Ascending aorta (tissue), 2 donors: ENCODE measurements at regions not wholly inside any gene's neighbourhood (a gene's known extent, or its start where the extent isn't known, plus 50 kb on each side); places are given as distances from the start of the nearest gene placed in this dataset.

Experiments used
- DNase-seq, 2 donors: peaks; one replicate each; pipeline ENCODE4 v3.0.0-alpha.2; 2019; ENCODE audit warnings: low spot score in 2 of 2
- H3K27ac ChIP-seq, 2 donors: fragments of 200-600 bp; sonication (generic); one replicate each; pipeline ENCODE4 v1.5.1; 2016 to 2017; ENCODE audit warnings: mild to moderate bottlenecking in 1 of 2
- H3K27me3 ChIP-seq: fragments of 200-600 bp; sonication (generic); one replicate; pipeline ENCODE4 v1.5.1; 2017
- H3K36me3 ChIP-seq, 2 donors: fragments of 200-600 bp; sonication (generic); one replicate each; pipeline ENCODE4 v1.5.1; 2016
- H3K4me1 ChIP-seq, 2 donors: fragments of 200-600 bp; sonication (generic); one replicate each; pipeline ENCODE4 v1.5.1; 2016 to 2017; ENCODE audit warnings: mild to moderate bottlenecking in 1 of 2
- H3K4me3 ChIP-seq, 2 donors: fragments of 200-600 bp; sonication (generic); one replicate each; pipeline ENCODE4 v1.5.1; 2016 to 2017; ENCODE audit warnings: mild to moderate bottlenecking in 1 of 2
- H3K9me3 ChIP-seq, 2 donors: fragments of 200-600 bp; sonication (generic); one replicate each; pipeline ENCODE4 v1.5.1; 2016
- intact Hi-C: fragments of 100-400 bp; cut with DNase I; formaldehyde crosslinking; loops from one replicate; pipeline ENCODE4 v1.15.1; 2023
- TF ChIP-seq, protein P1 (sequence below), 3 experiments: fragments of 200-600 bp in 2 of 3; fragments of 450-650 bp in 1 of 3; sonication (generic) in 2 of 3; IDR thresholded peaks; one replicate each; pipeline ENCODE4 v1.5.1; 2016 to 2019; ENCODE audit warnings: antibody characterized with exemption in 3 of 3, mild to moderate bottlenecking in 1 of 3, moderate library complexity in 1 of 3

DNA sequence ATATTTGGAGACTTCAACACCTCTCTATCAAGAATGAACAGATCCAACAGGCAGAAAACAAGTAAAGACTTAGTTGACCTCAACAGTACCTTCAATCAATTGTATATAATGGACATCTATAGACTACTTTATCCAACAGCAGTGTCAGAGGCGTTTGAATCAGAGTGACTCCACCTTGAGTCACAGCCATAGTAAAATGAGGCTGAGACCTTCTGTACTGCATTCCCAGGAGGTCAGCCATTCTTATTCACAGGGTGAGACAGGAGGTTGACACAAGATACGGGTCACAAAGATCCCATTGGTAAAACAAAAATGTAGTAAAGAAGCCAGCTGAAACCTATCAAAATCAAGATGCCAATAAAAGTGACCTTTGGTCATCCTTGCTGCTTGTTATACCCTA is 299.8 kb downstream of the CNTN3 start:
- DNase-seq: no peak
- H3K27me3 ChIP-seq: no peaks in the 10 kb centered on the region
- H3K36me3 ChIP-seq: no peaks in the 10 kb centered on the region
- H3K4me3 ChIP-seq: no peak overlapping the region
- TF ChIP-seq, protein P1, sequence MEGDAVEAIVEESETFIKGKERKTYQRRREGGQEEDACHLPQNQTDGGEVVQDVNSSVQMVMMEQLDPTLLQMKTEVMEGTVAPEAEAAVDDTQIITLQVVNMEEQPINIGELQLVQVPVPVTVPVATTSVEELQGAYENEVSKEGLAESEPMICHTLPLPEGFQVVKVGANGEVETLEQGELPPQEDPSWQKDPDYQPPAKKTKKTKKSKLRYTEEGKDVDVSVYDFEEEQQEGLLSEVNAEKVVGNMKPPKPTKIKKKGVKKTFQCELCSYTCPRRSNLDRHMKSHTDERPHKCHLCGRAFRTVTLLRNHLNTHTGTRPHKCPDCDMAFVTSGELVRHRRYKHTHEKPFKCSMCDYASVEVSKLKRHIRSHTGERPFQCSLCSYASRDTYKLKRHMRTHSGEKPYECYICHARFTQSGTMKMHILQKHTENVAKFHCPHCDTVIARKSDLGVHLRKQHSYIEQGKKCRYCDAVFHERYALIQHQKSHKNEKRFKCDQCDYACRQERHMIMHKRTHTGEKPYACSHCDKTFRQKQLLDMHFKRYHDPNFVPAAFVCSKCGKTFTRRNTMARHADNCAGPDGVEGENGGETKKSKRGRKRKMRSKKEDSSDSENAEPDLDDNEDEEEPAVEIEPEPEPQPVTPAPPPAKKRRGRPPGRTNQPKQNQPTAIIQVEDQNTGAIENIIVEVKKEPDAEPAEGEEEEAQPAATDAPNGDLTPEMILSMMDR (IDR thresholded peaks at IDR 0.05): no peak
- H3K4me1 ChIP-seq: no peaks in the 10 kb centered on the region
- no peak overlapping the region for H3K27ac ChIP-seq
- H3K9me3 ChIP-seq: peaks cover 0 to 12% of the 10 kb centered on the region in 2 donors
- intact Hi-C loops: no loop called here

DNA sequence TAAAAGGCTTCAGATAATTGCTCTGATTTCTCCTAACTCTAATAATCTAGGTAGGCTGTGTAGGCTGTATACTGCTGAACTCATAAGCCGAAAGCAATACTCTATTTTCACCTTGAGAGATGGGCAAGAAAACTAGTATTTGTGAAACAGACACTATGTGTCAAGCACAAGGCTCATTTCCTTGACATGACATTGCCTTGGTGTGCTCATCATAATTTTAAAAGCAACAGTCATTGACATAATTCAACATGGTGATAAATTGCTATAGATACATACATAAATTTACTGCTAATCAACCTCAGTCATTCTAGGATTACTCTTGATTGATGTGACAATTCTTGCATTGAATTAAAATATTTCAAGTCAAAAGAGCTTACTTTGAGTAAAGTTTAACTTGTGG is 304.7 kb downstream of the CNTN3 start:
- no peaks in the 10 kb centered on the region for H3K9me3 ChIP-seq
- no peaks in the 10 kb centered on the region for H3K36me3 ChIP-seq
- no peak overlapping the region for H3K27ac ChIP-seq
- DNase-seq: no peak
- intact Hi-C loops: no loop called here
- H3K27me3 ChIP-seq: no peaks in the 10 kb centered on the region
- H3K4me1 ChIP-seq: no peaks in the 10 kb centered on the region
- TF ChIP-seq, protein P1 (IDR thresholded peaks at IDR 0.05): no peak
- H3K4me3 ChIP-seq: no peak overlapping the region

DNA sequence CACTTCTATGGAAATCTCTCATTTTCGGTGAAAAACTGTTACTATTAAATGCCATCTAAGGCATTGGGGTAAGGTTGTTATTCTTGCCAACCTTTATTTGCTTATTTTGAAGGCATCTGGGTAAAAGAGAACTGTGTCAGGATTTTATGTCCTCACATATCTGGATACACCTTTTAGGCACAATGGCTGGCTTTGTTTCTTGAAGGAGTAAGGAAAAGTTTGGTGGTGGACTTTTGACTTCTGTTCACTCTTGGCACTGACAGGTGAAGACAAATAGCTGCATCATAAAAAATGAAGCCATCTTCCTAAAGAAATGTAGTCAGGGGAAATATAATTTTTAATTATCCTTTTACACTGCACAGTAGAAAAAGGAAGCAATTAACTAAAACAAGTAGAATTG is 310.0 kb downstream of the CNTN3 start:
- Histone ChIP-seq H3K4me1 (no peaks in the 10 kb centered on the region), H3K27ac (no peak overlapping the region), H3K9me3 (no peaks in the 10 kb centered on the region), H3K4me3 (no peak overlapping the region), H3K36me3 (peaks cover 0 to 13% of the 10 kb centered on the region in 2 donors), H3K27me3 (no peaks in the 10 kb centered on the region)
- TF ChIP-seq, protein P1 (IDR thresholded peaks at IDR 0.05): no peak
- intact Hi-C loops: no loop called here
- no peak for DNase-seq

DNA sequence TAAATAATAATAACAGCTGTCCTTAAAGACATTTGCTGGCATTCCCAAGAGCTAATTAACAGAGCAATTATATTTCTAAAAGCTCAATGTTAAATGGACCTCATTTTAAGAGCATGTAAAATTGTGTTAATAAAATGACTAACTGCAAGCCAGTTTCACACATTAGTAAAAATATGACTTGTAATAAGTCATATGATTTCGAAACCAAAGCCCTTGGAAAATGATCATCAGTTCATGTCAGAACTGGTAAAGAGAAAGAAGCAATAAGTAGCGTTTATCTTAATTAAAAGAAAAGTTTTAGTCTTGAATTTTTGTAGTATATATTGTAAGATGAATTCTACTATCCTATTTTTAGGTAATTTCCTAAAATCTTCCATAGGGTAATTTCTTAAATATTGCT is 310.7 kb downstream of the CNTN3 start:
- no peak for DNase-seq
- Histone ChIP-seq H3K27me3 (no peaks in the 10 kb centered on the region), H3K4me1 (no peaks in the 10 kb centered on the region), H3K27ac (no peak overlapping the region), H3K9me3 (no peaks in the 10 kb centered on the region), H3K36me3 (peaks cover 0 to 13% of the 10 kb centered on the region in 2 donors), H3K4me3 (no peak overlapping the region)
- intact Hi-C loops: no loop called here
- TF ChIP-seq, protein P1 (IDR thresholded peaks at IDR 0.05): no peak

DNA sequence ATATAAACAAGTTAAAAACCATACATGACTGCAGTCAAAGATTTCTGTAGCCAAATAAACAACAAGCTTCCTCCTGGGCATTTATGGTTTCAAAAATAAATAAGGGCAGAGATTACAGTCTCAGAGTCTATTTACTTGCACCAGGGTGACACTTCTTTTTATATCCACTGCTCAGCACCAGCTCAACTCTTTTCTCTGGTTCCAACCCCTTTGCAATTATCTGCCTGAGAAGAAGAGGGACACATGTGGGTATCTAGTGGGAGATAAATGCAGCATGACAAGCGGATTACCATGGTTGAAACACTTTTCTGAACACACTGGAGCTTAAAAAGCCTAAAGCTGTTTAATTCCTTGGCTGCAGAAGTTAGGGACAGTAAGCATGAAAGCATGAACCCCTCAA is 311.5 kb downstream of the CNTN3 start:
- no peak for DNase-seq
- TF ChIP-seq, protein P1 (IDR thresholded peaks at IDR 0.05): no peak
- H3K4me3 ChIP-seq: no peak overlapping the region
- no peaks in the 10 kb centered on the region for H3K9me3 ChIP-seq
- no peak overlapping the region for H3K27ac ChIP-seq
- H3K4me1 ChIP-seq: no peaks in the 10 kb centered on the region
- intact Hi-C loops: no loop called here
- peaks cover 0 to 13% of the 10 kb centered on the region in 2 donors for H3K36me3 ChIP-seq
- H3K27me3 ChIP-seq: no peaks in the 10 kb centered on the region

DNA sequence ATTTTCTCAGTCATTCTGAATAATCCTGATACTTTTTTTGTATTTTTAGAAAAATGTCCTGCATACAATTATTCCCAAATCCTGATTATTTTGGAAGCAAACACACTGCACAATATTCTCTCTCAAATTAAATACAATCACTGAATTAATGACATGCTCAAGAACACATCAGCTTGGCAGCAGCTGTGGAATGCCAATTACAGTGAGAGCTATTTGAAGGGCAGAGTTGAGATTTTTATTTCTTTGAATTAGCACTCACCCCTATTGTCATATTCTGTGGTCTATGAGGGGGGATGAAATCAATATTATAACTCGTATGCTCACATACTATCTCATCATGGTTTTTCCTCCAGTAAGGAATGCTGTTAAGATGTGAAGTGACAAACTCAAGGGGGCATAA is 312.2 kb downstream of the CNTN3 start:
- H3K9me3 ChIP-seq: no peaks in the 10 kb centered on the region
- no peak overlapping the region for H3K4me3 ChIP-seq
- no peak overlapping the region for H3K27ac ChIP-seq
- H3K4me1 ChIP-seq: no peaks in the 10 kb centered on the region
- intact Hi-C loops: no loop called here
- no peak for DNase-seq
- TF ChIP-seq, protein P1 (IDR thresholded peaks at IDR 0.05): no peak
- no peaks in the 10 kb centered on the region for H3K27me3 ChIP-seq
- peaks cover 0 to 13% of the 10 kb centered on the region in 2 donors for H3K36me3 ChIP-seq
